ENCODE measurements at regions not wholly inside any gene's neighbourhood (a gene's known extent, or its start where the extent isn't known, plus 50 kb on each side); places are given as distances from the start of the nearest gene placed in this dataset.
"Not testable (repeated sequence)": the region's sequence is repeated elsewhere in the genome, so short reads cannot be mapped to it uniquely, and the experiment has no call there.

- TF ChIP-seq, protein P1, sequence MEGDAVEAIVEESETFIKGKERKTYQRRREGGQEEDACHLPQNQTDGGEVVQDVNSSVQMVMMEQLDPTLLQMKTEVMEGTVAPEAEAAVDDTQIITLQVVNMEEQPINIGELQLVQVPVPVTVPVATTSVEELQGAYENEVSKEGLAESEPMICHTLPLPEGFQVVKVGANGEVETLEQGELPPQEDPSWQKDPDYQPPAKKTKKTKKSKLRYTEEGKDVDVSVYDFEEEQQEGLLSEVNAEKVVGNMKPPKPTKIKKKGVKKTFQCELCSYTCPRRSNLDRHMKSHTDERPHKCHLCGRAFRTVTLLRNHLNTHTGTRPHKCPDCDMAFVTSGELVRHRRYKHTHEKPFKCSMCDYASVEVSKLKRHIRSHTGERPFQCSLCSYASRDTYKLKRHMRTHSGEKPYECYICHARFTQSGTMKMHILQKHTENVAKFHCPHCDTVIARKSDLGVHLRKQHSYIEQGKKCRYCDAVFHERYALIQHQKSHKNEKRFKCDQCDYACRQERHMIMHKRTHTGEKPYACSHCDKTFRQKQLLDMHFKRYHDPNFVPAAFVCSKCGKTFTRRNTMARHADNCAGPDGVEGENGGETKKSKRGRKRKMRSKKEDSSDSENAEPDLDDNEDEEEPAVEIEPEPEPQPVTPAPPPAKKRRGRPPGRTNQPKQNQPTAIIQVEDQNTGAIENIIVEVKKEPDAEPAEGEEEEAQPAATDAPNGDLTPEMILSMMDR (IDR thresholded peaks at IDR 0.05), result not testable (repeated sequence)
- TF ChIP-seq POLR2AphosphoS5 (IDR thresholded peaks at IDR 0.05), result not testable (repeated sequence)
These were observed 425.1 kb upstream of the SPATA31A3 start for GRCh38 chr9:67417341-67417983.

All from prostate gland (tissue), 2 donors.